ENCODE measurements at regions not wholly inside any gene's neighbourhood (a gene's known extent, or its start where the extent isn't known, plus 50 kb on each side); places are given as distances from the start of the nearest gene placed in this dataset.
"Not testable (repeated sequence)": the region's sequence is repeated elsewhere in the genome, so short reads cannot be mapped to it uniquely, and the experiment has no call there.

DNA sequence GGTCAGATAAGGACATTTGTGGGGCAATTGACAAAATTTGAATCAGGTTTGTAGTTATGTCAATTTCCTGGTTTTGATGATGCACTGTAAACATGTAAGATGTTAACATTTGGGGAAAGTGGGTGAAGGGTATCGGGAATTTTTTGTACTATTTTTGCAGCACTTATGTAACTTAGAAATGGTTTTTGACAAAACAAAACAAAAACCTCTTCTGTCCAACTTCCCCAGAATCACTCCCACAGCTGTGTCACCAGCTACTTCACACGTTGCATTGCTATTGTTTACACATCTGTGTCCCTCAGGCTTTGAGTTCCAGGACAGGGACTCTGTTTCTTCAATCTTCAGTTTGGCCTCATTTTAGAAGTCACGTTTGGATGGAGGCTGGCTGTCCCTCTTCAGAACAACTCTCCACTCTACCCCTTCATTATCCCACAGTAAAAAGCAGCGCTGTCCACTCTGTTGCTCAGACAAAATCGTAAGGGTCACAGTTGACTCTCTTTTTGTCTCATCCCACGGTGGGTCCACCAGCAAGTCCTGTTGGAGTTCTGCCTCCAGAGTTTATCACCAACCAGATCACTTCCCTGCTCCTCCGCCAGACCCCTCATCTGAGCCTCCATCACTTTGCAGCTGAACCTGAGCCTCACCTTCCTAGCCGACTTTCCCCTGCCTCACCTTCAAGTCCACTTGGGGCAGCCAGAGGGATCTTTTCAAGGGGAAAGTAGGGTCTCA lies 63.2 kb downstream of the NENF start:
- no peak for DNase-seq (ENCODE audit: low spot score)

- DNase-seq (ENCODE audit: low spot score), result no peak
Observed at GRCh38 chr1:212496682-212497081, 64.0 kb downstream of the NENF start.

- DNase-seq (ENCODE audit: low spot score), result no peak
Observed at GRCh38 chr1:212497553-212497952, 64.8 kb downstream of the NENF start.

- no peak for DNase-seq (ENCODE audit: low spot score)
Observed at GRCh38 chr1:212498283-212499040, 65.7 kb downstream of the NENF start.

DNA sequence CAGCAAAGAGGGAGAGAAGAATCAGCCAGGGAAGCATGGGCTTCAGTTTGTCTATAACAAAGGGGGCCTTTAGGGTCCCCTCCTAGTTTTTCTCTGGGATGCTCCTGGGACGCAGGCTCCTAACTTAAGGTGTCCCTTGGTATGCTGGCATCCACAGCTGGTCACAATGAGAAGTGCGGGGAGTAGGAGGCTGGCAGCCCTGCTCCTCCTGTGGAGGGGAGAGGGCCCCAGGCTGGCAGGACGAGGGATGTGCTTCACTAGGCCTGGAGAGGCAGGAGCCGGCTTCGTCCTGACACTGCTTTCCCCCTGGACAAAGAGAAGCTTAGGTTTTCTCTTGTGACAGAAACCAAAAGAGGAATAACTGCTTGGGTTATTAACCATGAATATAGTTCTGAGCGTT lies 67.6 kb downstream of the NENF start:
- DNase-seq (ENCODE audit: low spot score), result no peak

DNA sequence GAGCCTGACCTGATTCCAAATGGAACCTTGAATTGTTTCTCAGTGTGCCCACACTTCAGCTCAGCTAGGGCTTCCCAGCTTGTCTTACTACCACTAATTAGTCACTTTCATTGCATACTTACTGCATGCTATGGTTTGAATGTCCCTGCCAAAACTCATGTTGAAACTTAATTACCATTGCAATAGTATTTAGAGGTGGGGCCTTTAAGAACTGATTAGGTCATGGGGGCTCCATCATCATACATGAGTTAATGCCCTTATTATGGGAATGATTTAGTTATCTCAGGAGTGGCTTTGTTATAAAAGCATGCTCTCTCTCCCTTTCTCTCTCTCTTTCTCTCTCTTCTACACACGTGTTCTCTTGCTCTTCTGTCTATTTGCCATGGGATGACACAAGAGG lies 68.3 kb downstream of the NENF start:
- no peak for DNase-seq (ENCODE audit: low spot score)

GRCh38 chr1:212503714-212504113 lies 71.0 kb downstream of the NENF start:
- DNase-seq (ENCODE audit: low spot score), result no peak

DNA sequence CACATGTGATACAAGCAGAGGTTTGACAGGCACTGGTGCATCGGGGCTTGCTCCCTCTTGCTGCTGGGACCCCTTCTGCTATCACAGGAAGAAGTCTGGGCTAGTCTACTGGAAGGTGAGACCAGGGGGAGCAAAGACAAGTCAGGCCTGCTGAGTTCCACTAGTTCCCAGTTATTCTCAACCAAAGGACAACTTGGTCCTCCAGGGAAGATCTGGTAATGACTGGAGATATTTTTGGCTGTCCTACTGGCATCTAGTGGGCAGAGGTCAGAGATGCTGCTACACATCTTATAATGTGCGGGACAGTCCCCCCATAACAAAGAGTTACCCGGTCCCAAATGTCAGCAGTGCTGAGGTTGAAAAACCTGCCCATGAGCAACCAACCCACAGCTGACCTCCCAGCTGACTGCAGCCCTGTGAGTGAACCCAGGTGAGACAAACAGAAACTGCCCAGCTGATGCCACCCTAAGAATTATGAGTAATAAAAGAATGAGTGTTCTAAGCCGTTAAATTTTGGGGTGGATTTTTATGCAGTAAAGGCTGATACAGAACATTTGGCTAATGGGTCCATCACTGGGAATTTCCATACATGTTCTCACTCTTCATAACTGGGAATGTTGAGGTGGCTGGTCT lies 71.6 kb downstream of the NENF start:
- DNase-seq (ENCODE audit: low spot score), result no peak

GRCh38 chr1:212506666-212507065 lies 73.9 kb downstream of the NENF start:
- DNase-seq (ENCODE audit: low spot score), result no peak

DNA sequence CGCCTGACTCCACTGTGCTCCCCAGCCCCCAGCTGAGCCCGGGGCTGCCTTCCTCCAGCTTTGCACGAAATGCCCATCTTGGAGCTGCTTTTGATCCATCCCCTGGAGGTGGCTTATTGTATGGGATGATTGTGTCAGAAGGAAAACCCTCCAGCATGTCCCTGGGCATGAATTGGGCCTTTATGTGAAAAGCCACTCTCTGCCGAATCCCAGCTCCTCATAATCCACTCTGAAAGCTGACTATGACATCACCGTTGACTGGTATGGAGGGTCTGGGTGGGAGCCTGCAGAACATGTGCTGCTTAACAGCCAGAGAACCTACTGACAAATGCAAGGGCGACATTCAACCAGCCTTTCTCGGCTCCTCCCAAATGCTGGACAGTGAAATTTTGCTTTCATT lies 74.6 kb downstream of the NENF start:
- DNase-seq (ENCODE audit: low spot score), result no peak

DNA sequence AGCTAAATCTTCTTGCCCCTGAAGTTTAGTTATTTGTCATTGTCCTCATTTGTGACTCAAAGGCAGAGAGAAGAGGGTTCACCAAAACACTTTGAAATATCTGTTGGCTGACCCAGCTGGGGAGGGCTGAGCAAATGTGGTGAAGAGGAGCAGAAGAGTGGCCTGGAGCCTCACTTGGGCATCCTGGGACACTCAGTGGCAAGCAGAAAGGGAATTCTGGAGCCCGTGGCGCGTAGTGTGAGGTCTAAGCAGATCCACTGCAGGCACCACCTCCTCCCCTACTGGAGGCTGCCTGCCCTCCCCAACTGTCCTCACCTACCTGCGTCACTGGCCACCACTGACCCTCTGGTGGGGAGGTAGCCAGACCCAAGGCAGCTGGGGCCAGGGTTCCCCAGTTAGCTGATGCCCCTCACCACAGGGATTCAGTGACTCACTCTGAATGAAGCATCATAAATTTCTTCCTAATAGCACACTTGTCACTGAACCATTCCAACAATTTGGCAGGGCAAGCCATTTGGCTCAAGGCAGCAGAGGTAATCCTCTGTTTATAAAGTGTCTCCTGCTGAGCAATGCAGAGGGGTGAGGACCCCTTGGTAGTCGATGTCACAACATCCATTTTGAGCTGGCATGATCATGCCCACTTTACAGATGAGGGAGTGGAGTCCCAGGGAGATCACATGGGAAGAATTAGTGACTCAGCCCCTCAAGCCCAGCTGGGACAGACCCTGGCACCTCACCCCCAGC lies 80.3 kb downstream of the NENF start:
- no peak for DNase-seq (ENCODE audit: low spot score)

DNA sequence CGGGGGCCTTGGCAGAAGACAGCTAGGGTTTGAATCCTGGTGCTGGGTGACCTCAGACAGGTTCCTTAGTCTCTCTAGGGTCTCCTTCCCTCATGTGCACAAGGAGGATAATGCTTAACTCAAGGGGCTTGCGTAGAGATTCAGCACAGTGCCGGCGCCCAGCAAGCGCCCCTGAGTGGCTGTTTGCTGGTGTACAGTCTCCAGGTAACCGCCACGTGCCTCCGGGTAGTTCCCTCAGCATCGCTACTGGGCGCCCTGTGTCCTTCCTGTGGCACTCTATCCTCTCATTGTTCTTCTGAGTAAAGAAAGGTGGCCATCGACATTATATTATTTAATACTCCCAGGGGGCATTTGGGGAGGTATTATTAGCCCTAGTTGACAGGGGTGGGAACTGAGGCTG lies 80.9 kb downstream of the NENF start:
- DNase-seq (ENCODE audit: low spot score), result no peak

- DNase-seq (ENCODE audit: low spot score), result peak; percentile 80
Observed at GRCh38 chr1:212514056-212514614, 81.4 kb downstream of the NENF start.

- DNase-seq (ENCODE audit: low spot score), result no peak
Observed at GRCh38 chr1:212514782-212515181, 82.1 kb downstream of the NENF start.

GRCh38 chr1:212515329-212515760 lies 82.6 kb downstream of the NENF start:
- no peak for DNase-seq (ENCODE audit: low spot score)

GRCh38 chr1:212516012-212516411 lies 83.3 kb downstream of the NENF start:
- DNase-seq (ENCODE audit: low spot score), result not testable (repeated sequence)

DNA sequence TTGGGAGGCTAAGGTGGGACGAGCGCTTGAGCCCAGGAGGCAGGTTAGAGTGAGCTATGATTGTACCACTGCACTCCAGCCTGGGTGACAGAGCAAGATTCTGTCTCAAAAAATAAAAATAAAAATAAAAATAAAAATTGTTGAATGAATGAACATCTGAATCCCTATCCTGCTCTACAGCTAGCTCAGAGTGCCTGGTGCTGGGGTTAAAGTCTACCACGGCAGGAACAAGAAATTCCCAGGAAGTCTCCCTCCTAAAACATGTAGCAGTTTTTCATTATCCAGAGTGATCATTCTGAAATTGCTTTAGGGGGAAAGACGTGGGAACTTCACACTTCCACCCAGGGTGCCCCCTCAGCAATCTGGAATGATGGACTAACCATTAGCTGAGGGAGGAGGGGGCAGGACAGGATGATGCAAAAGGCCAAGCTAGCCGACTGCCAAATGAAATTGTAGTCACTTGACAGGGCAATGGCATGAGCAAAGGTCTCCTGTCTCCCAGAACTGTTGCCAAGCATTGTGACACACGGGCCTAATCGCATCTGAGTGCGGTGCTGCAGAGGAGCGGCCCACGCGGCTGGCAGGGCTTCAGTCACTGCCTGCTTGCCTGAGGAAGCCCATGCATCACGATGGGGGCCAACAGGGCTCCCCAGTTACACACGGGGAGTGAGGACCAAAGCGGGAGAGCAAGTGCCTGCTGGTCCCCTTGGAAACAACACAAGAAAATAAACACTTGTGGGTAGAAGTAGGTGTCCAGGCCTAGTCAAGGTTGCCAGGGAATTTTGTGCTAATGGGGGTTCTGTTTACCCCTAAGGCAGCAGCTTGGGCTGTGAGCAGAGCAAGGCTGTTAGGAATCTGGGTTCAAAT lies 85.7 kb downstream of the NENF start:
- peak; percentile 67 for DNase-seq (ENCODE audit: low spot score)

GRCh38 chr1:212519131-212519530 lies 86.4 kb downstream of the NENF start:
- no peak for DNase-seq (ENCODE audit: low spot score)

DNA sequence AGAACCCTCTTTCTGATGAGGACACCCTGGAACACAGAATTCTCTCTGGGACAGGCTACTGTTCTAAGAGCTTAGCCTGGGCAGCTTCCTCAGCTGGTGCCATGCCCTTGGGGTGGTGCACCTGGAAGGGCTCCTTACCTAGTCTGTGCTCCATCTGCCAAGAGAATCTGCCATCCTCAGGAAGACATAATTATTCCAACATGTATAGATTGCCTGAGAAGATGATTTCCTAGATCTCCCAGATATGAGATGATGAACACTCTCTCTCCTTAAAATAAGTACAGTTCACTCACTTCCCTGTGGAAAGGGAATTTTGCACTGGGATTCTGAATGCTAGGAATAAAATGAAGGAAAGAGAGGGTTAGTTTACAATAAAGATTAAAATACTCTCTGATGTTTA lies 87.6 kb downstream of the NENF start:
- no peak for DNase-seq (ENCODE audit: low spot score)

DNA sequence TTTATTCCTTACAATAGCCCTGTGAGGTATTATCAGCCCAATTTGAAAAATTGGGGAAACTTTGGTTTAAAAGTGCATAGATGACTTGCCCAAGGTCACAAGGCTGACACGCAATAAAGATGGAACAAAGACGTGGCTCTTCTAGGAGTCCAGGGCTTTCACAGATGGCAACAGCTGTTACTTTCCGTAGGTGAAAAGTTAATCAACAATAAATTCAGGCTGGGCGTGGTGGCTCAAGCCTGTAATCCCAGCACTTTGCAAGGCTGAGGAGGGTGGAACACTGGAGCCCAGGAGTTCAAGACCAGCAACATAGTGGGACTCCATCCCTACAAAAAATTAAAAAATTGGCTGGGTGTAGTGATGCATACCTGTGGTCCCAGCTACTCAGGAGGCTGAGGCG lies 87.8 kb upstream of the ATF3 start:
- DNase-seq (ENCODE audit: low spot score), result no peak

Data from ureter (tissue), 1 donor.